Transverse colon (tissue), 4 donors: ENCODE measurements at regions not wholly inside any gene's neighbourhood (a gene's known extent, or its start where the extent isn't known, plus 50 kb on each side); places are given as distances from the start of the nearest gene placed in this dataset.

Experiments
- CTCF ChIP-seq, 5 experiments: fragments of 200-600 bp in 3 of 5; fragments of 450-650 bp in 2 of 5; sonication (generic) in 3 of 5; IDR thresholded peaks; 1 replicate in 2 of 5; 2 replicates in 3 of 5; pipeline ENCODE4 v1.5.1; 2016 to 2017; ENCODE audit warnings: antibody characterized with exemption in 5 of 5, inconsistent platforms in 3 of 5, mild to moderate bottlenecking in 2 of 5, moderate library complexity in 1 of 5
- POLR2AphosphoS5 ChIP-seq, 3 donors: sonication (generic); formaldehyde crosslinking; IDR thresholded peaks; one replicate each; pipeline ENCODE4 v1.6.1; 2016; ENCODE audit warnings: antibody characterized with exemption in 3 of 3

- no peak for TF ChIP-seq POLR2AphosphoS5 (IDR thresholded peaks at IDR 0.05)
- TF ChIP-seq CTCF (IDR thresholded peaks at IDR 0.05): no peak
Measured at GRCh38 chr13:100883453-100883852, 208.9 kb upstream of the TMTC4 start.
